Left lobe of liver (tissue), 2 donors: ENCODE measurements at regions not wholly inside any gene's neighbourhood (a gene's known extent, or its start where the extent isn't known, plus 50 kb on each side); places are given as distances from the start of the nearest gene placed in this dataset.

ENCODE experiments used
- ATAC-seq: fragments of 200-7000 bp; cut with Tn5 transposase; one replicate; pipeline ENCODE4 v1.9.1; 2020; ENCODE audit warnings: mild to moderate bottlenecking, moderate library complexity
- DNase-seq: peaks from one replicate; pipeline ENCODE4 v3.0.0-alpha.2; 2020; ENCODE audit warnings: low spot score
- donor health status: DM: no; HTN: no; CAD: no; lungs with moderate emphysema.
- donor health status: DM: no; HTN: yes; CAD: no.

DNA sequence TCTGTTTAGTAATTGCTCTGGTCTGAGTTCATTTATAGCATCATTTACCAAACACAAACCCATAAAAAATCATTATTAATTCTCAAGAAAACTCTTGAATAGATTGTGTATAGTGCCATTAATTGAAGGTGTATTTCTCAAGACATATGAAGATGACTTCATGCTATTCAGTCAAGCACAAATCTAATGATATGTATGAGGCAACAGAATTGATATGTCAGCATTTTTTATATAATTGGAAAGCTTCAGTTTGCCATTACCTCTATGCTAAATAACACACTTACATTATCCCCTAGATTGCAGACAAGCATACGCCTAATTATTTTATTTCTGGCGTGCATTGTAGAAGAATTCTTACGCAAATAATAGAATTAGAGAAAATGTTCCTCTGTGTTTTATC, 461.8 kb downstream of the PDHA2 start:
- ATAC-seq (no peak), DNase-seq (no peak)

DNA sequence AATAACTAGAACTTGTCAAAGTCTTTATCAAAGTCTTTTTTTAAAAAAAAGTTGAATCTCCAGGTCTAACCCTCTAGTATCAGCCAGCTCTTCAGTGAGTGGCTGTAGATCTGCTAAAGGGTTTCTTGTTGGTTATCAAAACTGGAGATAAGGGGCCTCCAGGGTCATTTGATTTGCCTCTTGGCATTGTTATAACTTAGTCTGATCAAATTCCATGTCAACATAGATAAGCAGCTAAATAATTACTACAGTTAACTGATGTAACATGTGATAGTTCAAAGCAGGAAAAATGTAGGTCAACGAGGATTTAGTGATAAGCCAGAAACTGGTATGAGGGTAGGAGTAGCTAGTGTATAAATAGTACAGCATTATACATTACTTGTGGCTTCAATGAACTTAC, 465.1 kb downstream of the PDHA2 start:
- DNase-seq (no peak), ATAC-seq (peak; percentile 80)

DNA sequence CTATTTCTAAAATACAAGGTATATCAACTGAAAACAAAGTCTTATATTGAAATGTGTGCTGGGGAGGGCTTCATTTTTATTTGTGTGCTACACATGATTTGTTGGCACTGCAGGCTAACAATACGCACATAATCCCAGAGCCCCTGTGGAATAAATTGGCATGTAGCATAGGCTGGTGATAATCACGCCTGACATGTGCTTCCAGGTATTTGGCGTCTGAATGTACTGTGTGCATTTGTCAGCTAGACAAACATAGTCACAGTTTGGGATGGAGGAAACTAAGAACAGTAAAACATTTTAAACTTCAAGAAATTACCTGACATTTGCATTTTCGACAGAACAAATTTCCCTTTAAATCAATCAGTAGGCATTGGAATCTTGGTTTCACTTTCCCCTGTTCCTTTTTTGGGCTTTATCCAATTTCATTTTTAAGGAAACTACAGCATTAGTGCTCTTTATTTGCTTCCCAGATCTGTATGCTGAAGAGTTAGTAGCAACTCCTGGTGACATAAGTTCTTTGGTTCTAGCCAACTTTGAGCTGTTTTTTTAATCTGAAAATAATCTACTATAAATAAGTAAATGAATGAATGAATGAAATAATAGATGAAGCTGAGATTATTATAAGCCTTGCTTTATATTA, 472.3 kb downstream of the PDHA2 start:
- DNase-seq: no peak
- ATAC-seq: peak; percentile 53

DNA sequence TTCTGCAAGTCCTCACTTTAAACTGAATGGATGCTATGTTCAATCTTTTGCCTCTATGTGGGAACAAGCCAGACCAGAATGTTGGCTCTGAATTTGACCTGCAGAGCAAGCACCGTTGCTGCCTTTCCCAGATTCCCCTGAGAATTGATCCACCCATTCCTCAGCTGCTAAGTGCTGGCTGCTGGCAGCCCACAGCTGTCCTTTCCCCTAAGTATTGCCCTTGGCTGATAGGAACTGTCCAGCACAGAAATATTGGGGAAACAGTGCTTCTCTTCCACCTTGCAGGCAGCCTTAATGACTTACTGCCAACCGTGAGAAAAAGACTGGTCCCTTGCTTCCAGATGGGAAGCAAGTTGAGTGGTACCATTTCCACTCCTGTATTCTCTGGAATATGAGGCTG, 475.9 kb downstream of the PDHA2 start:
- ATAC-seq (no peak), DNase-seq (no peak)

DNA sequence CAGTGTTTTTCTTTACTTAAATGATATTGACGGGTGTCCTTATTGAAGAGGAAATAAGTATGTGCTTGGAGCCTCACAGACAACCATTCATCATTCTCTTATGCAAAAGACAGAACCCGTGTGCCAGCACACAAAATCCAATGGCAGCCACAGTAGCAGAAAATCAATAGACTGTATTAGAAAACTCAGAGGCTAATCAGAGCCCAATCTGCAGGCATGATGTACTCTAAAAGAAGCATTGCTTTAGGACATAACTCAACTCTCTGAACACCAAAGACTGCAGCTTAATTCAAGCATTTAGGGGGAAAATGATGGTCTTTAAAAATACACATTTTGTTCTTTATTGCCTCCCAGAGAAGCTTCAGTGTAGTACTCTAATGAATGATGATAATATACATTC, 476.9 kb downstream of the PDHA2 start:
- no peak for DNase-seq
- no peak for ATAC-seq

DNA sequence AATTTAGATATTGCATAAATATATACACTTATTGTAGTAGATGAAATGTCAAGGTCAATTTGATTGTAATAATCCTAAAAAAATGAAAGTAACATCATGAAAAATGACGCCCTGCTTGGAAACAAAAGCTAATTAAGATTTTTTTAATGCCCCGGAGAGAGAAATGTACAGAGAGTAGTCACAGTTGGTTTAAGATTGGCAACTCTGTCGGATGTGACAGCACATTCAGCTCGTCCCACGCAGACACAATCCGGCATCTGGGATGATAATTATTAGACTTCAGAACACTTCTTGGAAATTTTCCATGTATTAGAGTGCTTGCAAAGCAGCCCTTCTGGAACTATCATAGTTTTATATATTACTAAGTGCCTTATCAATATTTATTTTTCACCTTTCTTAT, 478.0 kb downstream of the PDHA2 start:
- no peak for DNase-seq
- no peak for ATAC-seq

DNA sequence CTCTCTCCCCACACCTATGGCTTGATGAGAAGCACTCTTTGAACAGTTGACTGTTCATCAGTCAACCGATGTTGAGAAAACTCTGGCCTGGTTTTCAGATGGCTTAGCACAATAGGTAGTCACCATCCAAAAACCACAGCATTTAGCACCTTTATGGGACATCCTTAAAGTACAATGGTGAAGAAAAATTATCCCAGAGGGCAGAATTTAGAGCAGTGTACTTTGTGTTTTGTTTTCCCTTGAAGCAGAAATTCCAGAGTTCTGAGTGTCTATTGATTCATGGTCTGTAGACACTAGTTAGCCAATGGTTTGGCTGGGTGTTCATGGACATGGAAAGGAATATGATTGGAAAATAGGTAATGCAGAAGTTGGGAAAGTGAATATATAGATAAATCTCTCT, 487.0 kb downstream of the PDHA2 start:
- ATAC-seq: no peak
- no peak for DNase-seq

DNA sequence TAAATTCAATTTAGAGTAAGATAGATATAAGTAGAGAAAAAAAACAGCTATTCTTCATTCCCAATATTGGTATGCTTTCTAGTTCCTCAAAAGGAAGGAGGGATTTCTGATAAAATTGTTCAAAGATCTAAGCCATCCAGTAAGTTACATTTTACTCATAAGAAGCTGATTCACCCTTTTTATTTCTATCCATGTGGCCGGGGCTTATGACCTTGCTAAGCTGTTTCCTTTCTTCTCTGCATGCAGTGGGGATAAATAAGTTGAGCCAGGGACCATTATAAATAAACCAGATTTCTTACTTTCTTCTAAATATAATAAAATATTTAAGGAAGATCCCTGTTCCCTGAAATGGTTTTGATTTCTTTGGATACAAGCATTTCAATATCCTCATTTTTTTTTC, 502.3 kb downstream of the PDHA2 start:
- DNase-seq (no peak), ATAC-seq (no peak)

DNA sequence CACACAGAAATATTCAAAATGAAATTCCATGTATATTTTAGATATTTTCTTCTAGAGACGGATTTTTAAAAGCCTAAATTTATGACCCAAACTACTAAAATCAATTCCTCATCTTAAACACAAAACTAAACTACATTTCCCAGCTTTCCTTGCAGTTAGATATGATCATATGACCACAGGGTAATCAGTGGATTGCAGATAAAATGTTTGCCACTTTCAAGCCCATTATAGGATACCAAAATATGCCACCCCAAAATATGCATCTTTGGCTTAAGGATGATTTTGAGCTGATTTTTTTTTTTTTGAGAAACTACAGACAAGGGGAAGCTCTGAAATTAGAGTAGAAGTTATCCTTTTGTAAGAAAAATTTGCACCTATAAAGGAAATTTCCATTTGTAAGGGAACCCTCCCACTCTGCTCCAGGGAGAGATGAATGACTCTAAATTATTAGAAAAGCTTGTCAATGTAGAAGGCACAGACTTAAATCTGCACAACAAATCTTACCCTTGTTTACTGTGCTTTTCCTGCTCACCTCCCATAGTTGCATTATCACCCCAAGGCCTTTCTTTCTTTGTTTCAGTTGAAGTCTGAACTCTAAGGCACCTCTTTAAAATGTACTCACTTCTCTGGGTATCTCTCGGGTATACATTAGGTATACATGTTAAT, 503.0 kb downstream of the PDHA2 start:
- ATAC-seq (no peak), DNase-seq (no peak)

DNA sequence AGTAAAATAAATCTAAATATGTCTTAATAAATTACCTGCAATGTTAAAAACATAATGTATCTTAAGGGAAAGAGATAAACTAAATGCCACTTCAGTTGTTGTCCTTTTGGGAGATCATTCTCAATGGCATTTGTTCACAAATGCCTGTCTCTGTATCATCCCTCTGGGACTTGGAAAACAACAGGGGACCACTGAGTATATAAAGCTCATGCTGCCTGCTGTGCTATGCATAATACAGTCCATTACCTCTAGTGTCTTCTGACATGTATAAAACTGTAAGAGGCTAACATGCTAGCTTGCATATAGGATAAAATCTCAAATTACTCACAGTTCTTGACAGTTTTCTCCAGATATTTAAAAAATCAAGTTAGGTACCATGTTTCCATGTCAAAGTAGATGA, 503.9 kb downstream of the PDHA2 start:
- no peak for ATAC-seq

DNA sequence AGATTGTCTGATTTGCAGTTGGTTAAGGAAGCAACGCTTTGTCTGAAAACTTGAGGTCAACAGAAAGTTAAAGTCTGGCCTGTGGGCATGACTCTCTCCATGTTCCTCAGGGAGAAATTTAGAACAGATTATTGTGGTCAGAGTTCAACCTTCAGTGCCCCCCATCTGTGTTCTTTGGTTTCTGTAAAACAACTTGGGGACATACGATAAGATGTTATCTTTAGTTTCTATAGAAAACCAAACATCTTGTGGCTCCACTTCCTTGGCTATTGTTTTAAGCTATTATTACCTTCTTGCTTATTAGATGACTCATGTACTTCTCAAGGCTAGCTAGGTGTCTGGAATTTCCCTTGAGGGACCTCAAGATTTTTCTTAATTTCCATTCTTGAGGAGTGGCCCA, 507.7 kb downstream of the PDHA2 start:
- no peak for ATAC-seq
- DNase-seq: no peak

More for the DNA sequence above, 503.9 kb downstream of the PDHA2 start:
- no peak for DNase-seq

DNA sequence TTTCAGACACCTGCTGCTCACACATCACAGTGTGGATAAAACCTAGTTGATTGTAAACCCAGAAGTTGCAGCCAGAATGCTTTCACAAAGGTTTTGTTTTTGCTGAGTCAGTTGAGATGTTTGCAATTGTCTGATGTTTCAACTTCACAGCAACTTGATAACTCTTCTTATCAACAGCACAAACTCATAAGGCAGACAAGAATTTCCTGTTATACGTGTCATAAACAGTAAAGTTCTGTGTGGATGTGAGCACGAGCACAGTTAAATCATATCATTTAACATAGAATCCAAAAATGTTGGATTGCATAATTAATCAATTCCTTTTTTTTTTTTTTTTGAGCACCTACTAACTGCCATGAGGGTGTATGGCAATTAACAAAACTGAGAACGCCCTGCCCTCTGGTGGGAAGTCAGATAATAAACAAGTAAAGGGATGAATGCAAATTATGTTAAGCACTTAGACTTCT, 512.2 kb downstream of the PDHA2 start:
- no peak for DNase-seq
- ATAC-seq: peak; percentile 31

DNA sequence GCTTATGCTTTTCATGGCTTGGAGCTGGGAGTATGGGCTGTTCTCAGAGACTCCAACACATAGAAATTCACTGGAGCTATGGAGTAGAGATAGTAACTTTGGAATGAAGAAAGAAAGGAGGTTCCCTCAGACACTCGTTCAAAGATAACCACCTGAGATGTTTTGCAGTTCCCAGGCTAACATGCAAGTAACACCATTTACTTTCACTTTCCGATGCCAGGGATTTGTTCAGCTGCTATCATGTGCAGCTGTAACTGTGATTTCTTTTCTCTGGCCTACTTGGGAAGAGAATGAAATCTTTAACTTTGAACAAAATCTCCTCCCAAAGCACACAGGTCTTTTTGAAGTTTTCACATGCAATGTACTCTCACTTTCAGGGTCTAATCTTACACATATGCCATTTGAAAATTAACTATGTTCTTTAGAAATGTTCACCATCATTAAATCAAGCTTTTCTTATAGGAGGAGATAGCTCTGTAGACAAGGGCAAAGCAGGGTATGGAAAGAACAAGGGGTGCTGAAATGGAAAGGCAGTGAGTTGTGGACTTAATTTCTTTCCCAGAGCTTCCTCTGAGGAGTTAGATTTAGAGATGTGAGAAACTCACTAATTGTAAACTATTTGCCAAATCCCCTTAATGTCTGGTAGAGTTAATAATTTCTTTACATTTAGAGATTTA, 514.3 kb downstream of the PDHA2 start:
- ATAC-seq (no peak), DNase-seq (no peak)

DNA sequence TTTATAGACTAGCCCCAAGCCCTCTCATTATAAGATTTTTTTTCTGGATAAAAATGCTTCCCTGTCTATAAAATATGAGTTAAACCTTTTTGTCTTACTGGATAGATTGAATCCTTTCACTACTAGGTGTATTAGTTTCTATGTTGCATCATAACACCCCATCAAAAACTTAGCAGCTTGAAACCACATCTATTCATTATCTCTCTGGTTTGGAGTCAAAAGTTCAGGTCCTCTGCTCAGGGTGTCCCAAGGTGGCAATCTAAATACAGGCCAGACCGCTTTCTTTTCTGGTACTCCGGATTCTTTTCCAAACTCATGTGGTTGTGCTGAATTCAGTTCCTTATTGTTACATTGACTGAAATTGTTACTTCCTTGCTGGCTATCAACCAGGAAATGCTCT, 515.5 kb downstream of the PDHA2 start:
- ATAC-seq (no peak), DNase-seq (no peak)

DNA sequence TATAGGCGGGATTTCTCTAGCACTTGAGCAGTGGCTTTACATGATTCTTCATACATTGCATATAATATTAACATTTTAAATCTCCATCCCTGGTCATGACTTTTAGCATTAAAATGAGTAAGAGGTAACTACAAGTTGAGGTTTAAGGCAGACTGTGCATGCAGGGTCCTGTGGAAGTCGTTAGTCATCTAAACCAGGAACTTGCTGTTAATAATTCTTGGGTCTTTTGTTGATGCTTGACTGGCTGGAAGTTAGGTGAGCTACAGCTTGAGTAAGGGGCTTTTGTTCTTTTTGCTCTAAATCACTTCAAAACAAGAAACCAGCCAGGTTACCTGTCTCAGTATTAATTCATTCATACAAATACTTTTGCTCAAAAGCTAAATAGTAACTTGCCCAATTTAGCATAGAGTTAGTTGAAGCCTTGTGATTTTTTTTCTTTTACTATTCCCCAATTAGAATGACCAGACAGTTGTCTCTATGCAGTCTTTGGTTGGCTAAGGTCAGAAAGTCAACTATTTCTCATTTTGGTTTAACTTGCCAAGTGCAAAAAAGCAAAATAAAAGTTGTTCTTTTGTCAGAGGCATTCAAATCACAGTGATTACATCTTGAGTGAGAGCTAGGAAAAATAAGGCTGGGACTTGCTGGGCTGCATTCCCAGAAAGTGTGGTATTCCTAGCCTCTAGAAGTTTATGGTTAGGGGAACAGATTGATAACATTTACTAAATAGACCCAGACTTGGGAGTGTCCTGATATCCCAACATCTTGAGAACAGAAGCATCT, 516.9 kb downstream of the PDHA2 start:
- DNase-seq (no peak), ATAC-seq (no peak)

DNA sequence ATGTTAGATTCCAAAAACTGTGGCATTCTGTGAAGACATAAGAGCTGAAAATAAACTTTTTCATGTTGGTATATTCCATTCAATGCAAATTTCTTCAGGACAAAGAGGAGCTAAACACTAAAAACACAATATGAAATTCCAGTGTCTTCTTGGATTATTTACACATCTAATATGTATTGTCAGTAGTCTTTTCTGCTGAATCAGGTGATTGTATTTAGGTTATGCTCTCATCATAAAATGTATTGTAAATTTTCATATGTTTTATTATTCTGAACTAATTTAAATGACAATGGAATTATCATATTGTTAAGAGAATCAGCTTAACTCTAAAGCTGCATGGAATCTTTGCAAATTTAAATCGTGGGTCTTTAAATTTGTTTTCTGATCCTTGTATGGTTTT, 526.7 kb downstream of the PDHA2 start:
- ATAC-seq (no peak), DNase-seq (no peak)

DNA sequence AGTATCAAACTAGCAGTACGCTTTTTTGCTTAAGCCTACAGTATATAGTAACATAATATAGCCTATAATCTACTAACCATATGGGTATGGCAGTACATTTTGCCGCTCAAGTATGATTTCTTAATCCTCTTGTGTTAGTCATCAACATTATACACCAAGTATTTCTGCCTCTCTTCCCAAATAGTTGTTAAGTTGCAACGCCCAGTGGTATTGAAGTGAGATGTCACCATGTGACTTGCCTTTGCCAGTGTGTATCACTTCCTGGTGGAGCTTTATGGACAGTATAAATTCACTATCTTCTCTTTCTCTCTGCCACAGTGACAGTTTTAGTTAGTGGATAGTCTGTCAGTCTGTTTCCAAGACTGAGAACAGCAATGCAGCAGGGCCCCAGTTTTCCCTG, 535.5 kb downstream of the PDHA2 start:
- no peak for DNase-seq
- ATAC-seq: no peak

DNA sequence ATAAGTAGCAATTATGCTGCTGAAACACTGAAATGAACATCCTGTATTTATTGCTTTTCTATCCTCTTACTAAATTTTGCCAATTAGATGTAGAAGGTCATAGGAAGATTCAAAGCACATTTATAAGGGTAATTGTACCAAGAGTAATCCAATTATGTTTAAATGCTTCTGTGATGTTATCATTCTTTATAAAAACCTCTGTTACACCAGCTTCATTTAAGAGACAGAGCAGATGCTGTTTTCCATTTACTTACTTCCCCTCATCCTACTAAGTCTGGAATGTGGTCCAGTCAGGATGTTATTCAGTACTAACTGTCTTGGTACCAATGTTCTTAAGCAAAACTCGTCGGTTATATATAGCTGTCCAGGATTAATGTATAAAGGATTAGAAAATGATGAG, 539.6 kb downstream of the PDHA2 start:
- ATAC-seq (no peak), DNase-seq (no peak)

DNA sequence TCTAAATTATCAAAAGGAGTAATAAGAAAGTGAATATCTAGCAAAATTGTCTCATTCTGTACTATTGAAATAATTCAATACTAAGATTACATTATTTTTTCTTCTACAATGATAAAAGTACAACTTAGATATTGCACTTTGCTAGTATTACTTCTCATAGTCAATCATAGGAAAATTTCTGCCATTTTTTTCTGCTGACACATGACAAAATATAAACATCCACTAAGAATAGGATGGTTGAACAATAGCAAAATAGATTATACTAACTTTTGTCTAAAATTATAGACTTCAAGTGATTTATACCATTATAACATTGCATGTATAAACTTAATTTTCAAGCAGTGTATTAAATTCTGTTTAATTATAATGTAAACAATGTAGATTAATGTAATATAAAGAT, 540.2 kb downstream of the PDHA2 start:
- no peak for DNase-seq
- ATAC-seq: no peak

DNA sequence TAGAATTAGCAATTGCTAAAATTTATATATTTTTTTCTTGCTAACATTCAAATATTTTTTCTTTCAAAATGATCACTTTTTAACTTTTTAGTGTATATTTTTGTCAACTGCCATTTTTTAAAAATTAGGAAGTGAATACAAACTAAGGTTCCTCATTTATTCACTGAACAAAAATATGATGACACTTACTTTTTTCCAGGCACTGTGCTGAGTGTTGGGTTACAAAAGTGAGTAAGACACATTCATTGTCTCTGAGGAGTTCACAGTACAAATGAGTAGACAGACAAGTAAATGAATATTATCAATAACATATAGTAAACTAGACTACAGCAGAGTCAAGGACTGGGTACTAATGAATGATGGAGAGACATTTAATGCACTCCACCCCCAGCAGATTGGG, 543.5 kb downstream of the PDHA2 start:
- no peak for DNase-seq
- ATAC-seq: no peak

DNA sequence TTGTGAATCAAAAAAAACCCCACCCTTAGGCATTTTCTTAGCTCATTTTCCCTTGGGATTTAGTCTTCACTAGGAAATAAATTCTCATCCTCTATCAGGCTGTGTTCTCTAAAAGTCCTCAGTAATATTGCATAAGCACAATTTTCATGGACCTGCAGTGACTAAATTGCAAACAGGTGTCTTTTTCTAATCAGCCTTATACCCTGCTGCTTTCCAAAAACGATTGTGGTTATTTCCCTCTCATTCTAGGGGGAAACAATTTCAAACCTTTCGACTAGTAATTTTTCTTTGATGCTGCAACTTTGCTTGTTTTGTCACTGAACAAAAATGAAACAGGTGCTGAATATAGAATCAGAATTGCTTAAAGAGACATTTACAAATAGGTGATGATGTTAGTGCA, 549.9 kb downstream of the PDHA2 start:
- no peak for ATAC-seq
- DNase-seq: no peak

DNA sequence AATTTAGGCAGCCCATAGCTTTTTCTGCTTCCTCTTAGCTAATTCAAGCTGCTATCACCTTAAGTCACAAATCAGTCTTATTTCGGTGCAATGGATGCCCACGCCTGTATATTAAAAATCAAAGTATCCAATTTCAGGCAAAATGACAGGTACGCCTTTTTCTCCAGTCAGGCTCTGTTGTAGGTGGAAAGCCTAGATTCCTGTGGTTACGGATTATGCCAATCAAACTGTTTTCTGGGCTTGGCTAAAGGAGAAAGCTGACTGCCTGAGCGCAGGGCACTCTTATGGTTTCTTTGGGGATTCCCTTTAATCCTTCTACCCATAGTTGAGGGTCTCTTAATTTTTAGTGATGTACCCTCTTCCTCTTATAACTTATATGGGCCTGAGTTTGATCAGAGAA, 550.5 kb downstream of the PDHA2 start:
- no peak for ATAC-seq
- DNase-seq: no peak
